Right ventricle myocardium superior (tissue), 1 donor: ENCODE measurements at regions not wholly inside any gene's neighbourhood (a gene's known extent, or its start where the extent isn't known, plus 50 kb on each side); places are given as distances from the start of the nearest gene placed in this dataset.
"Not testable (repeated sequence)": the region's sequence is repeated elsewhere in the genome, so short reads cannot be mapped to it uniquely, and the experiment has no call there.

Experiments
- ATAC-seq: fragments of 200-7000 bp; cut with Tn5 transposase; one replicate; pipeline ENCODE4 v1.9.1; 2020; ENCODE audit warnings: mild to moderate bottlenecking; ENCODE audit not compliant: poor library complexity
- DNase-seq: peaks from one replicate; pipeline ENCODE4 v3.0.0-alpha.2; 2020
- intact Hi-C: fragments of 100-400 bp; cut with DNase I; formaldehyde crosslinking; loops from one replicate; pipeline ENCODE4 v1.11.2; 2022
- donor health status: DM: no; HTN: yes; CAD: no; lungs with severe emphysema.

GRCh38 chr11:37957717-37958116 lies 1359.7 kb upstream of the RAG2 start:
- intact Hi-C loops, result no loop called here
- DNase-seq (no peak), ATAC-seq (no peak)

DNA sequence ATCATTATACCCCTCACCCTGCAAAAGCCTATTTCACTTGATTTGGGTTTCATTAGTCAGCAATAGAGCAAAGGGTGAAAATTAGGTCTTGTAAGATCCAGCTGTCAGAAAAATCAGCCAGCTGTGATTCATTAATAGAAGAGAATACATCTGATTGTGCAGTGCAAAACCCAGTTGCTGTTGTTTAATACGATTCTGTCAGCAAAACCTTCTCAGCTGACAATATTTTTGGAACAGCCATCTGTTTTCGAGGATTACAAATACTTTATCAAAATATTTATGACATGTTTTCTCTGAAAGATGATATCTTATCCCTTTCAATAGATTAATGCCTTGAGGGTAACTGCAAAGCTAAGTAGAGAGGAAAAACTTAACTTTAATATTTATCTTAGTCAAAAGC lies 1354.0 kb upstream of the RAG2 start:
- intact Hi-C loops, result no loop called here
- ATAC-seq (no peak), DNase-seq (no peak)

- ATAC-seq (no peak), DNase-seq (no peak)
- intact Hi-C loops, result no loop called here
These were observed 1350.2 kb upstream of the RAG2 start for GRCh38 chr11:37948258-37948657.

DNA sequence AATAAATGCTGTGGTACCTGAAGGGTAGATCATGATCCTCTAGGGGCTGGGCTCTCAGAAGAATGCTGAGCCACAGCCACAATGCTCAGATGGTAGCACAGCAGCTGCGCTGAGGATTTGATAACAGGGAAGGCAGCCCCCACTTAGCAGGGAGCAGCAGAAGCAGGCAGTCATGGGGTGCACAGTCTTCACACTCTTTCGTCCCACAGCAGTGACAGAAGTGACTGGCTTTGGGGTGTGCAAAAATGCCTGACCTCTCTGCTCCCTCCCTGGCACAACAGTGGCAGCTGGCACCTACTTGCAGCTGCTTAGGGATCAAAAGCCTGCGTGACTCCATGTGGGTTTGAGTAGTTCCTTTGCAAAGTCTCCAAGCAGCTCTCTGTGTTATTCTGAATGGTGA lies 1349.8 kb upstream of the RAG2 start:
- no peak for DNase-seq
- no peak for ATAC-seq
- intact Hi-C loops, result no loop called here

GRCh38 chr11:37946155-37946766 lies 1348.2 kb upstream of the RAG2 start:
- ATAC-seq (no peak), DNase-seq (no peak)
- intact Hi-C loops, result no loop called here

GRCh38 chr11:37942081-37942480 lies 1344.0 kb upstream of the RAG2 start:
- ATAC-seq (no peak), DNase-seq (no peak)
- intact Hi-C loops, result no loop called here

GRCh38 chr11:37929100-37929653 lies 1331.1 kb upstream of the RAG2 start:
- no peak for ATAC-seq
- intact Hi-C loops, result no loop called here
- no peak for DNase-seq

DNA sequence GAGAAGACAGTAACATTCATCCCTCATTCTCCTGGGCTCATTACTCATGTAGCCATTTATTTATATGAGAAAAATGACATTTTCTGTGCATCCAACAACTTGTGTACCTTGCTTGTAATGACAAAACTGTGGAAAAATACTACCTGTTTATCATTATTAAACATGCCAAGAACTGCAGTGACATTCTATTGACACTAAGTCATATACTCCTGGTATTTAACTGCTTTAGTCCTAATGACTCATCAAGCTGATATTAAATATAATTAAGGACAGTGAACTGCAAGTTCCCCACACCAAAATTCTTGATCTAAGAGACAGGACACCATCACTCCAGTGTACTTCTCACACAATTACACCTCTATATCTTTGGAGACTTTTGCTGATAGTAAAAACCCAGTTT lies 1328.7 kb upstream of the RAG2 start:
- intact Hi-C loops, result no loop called here

GRCh38 chr11:37916331-37916730 lies 1318.3 kb upstream of the RAG2 start:
- no peak for ATAC-seq
- intact Hi-C loops, result no loop called here
- DNase-seq, result no peak

More for the DNA sequence above, 1328.7 kb upstream of the RAG2 start:
- DNase-seq, result no peak
- ATAC-seq, result no peak

DNA sequence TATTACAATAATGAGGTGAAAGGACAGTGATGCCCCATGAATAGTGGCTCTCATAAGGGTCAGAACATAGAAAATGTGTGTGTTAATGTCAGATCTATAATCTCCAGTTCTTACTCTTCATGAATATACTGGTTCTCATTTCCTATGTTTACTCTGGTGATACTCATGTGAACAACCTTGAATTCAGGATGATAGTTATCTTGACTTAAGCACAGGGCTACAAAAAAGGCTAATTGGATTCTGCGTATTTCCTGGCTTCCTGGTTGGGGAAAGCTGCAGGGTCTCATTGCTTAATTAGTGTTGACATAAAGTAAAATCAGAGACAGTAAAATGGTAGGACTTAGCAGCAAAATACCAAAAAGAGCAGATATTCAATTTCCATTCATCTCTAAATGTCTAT lies 1316.8 kb upstream of the RAG2 start:
- intact Hi-C loops, result no loop called here

DNA sequence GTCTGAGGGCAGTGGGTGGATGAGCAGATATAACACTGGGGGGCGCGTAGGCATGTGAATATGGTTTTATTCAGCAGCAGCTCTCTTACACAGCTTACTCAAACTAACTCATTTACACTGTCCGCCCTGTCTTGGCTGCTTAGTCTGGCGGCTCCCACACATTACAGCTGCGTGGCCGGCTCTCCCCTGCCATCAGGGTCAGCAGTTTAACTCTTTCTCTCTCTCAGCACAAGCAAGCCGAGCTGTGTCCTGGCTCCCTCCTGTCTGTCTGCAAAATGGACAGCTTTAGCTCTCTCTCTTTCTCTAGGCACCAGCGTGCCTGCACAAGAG lies 1310.1 kb upstream of the RAG2 start:
- DNase-seq (no peak), ATAC-seq (no peak)
- intact Hi-C loops, result no loop called here

More for the DNA sequence above, 1316.8 kb upstream of the RAG2 start:
- no peak for DNase-seq
- no peak for ATAC-seq

GRCh38 chr11:37907436-37908218 lies 1309.6 kb upstream of the RAG2 start:
- intact Hi-C loops, result no loop called here
- ATAC-seq (no peak), DNase-seq (no peak)

DNA sequence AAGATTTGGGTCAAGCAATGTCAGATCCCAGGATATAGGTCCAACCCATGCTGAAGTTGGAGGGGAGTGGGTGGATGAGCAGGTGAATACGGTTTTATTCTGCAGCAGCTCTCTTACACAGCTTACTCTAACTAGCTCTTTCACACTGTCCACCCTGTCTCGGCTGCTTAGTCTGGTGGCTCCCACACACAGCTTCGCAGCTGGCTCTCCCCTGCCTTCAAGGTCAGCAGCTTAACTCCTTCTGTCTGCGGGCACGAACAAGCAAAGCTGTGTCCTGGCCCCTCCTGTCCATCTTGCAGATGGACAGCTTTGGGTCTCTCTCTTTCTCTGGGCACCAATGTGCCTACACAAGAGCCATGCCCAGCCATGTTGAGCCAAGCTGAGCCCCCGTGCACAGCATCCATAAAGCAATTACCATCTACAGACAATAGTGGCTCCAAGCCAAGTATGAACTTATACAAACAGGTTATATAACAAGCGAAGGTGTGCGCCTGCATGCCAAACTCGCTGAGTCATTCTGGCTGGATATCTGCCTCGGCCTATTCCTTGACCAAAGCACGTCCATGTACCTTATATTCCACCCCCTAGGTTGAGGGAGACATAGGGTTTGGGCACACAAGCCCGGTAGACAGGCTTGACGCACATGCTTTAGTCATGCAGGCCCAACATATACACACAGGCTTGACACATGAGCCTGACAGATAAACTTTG lies 1307.8 kb upstream of the RAG2 start:
- ATAC-seq (no peak), DNase-seq (no peak)
- intact Hi-C loops, result no loop called here

DNA sequence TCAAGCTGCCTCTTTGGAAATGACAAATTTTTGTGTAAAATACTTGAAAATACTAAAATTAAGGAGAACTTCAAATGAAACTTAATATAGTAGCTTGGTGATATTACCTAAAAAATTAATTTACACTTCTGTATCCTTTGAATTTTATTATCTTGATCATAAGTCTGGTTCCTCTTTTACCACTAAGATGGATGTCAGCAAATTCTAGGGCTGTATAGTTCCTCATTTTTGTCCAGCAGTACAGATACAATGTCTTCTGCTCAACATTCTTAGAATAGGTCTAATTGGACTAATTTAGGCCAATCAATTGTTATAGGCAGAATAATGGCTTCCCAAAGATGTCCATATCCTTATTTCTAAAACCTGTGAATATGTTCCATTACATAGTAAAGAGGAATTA lies 1298.0 kb upstream of the RAG2 start:
- intact Hi-C loops, result no loop called here
- ATAC-seq (no peak), DNase-seq (no peak)

GRCh38 chr11:37881741-37882140 lies 1283.7 kb upstream of the RAG2 start:
- ATAC-seq (no peak), DNase-seq (no peak)
- intact Hi-C loops, result no loop called here

GRCh38 chr11:37861671-37862070 lies 1263.6 kb upstream of the RAG2 start:
- no peak for ATAC-seq
- intact Hi-C loops, result no loop called here
- DNase-seq, result no peak

DNA sequence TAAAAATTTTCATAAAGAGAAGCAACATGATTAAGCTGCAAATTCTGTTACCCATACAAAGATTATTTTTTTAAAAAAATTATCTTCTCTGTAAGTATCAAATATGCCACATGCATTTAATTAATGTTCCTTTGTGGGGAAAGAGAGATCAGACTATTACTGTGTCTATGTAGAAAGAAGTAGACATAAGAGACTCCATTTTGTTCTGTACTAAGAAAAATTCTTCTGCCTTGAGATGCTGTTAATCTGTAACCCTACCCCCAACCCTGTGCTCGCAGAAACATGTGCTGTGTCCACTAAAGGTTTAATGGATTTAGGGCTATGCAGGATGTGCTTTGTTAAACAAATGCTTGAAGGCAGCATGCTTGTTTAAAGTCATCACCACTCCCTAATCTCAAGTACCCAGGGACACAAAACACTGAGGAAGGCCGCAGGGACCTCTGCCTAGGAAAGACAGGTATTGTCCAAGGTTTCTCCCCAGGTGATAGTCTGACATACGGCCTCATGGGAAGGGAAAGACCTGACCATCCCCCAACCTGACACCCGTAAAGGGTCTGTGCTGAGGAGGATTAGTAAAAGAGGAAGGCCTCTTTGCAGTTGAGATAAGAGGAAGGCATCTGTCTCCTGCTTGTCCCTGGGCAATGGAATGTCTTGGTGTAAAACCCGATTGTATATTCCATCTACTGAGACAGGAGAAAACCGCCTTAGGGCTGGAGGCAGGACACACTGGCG lies 1260.9 kb upstream of the RAG2 start:
- ATAC-seq, DNase-seq, intact Hi-C loops: not testable (repeated sequence)

DNA sequence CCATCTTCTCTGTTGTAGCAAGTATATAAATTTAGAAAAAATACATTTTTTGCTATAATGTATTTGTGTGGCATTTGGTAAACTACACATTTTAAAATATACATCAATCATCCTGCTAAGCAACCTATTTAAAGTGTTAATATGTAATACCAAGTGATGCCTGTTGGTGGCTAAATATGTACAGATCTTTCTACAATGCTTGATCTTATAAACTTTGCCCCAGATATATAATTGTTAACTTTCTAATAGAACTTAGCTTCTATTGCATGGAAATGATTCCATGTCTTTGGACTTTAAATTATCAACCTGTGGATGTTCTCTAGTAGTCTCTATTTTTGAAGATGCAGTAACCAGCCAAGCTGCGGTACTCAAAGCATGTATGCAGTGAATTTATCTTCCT lies 1260.4 kb upstream of the RAG2 start:
- DNase-seq, result no peak
- intact Hi-C loops, result no loop called here
- ATAC-seq, result no peak

GRCh38 chr11:37857726-37858125 lies 1259.7 kb upstream of the RAG2 start:
- ATAC-seq, result no peak
- intact Hi-C loops, result no loop called here
- no peak for DNase-seq
